Panc1 (cell line): ENCODE measurements at regions not wholly inside any gene's neighbourhood (a gene's known extent, or its start where the extent isn't known, plus 50 kb on each side); places are given as distances from the start of the nearest gene placed in this dataset.

Source experiments
- ATAC-seq: fragments of 200-7000 bp; cut with Tn5 transposase; 2 replicates; pipeline ENCODE4 v1.9.1; 2020; ENCODE audit warnings: mild to moderate bottlenecking, moderate library complexity
- BruUV-seq: library from RNA; stranded (reverse); fragments of 400-500 nt; replicated peaks from 2 replicates; lab custom pipeline; 2021; lab: Mats Ljungman, UMichigan
- CTCF ChIA-PET: fragments of 300-600 bp; sonication (Branson Sonifier 250); formaldehyde crosslinking; loops from one replicate; lab custom pipeline; 2022; ENCODE audit warnings: antibody characterized with exemption; lab: Charles Lee
- POLR2A ChIA-PET: fragments of 300-600 bp; sonication (Branson Sonifier 250); formaldehyde crosslinking; loops from one replicate; lab custom pipeline; 2022; ENCODE audit warnings: antibody characterized with exemption; lab: Charles Lee
- DNase-seq: peaks from one replicate; pipeline ENCODE4 v3.0.0-alpha.2; 2010; ENCODE audit warnings: low read depth, low spot score
- H3K27ac ChIP-seq: 2 replicates; pipeline ENCODE4 v1.5.1; 2011; ENCODE audit warnings: mild to moderate bottlenecking, low read length, inconsistent platforms
- H3K27me3 ChIP-seq: fragments of 200-500 bp; sonication (Bioruptor generic); 2 replicates; pipeline ENCODE4 v1.6.0; 2014; ENCODE audit warnings: low read length, inconsistent platforms; ENCODE audit not compliant: control insufficient read depth, insufficient read depth
- H3K36me3 ChIP-seq: fragments of 200-500 bp; sonication (Bioruptor generic); 2 replicates; pipeline ENCODE4 v1.5.1; 2014; ENCODE audit warnings: inconsistent platforms, mild to moderate bottlenecking, low read length, moderate library complexity; ENCODE audit not compliant: control insufficient read depth, insufficient read depth
- H3K4me1 ChIP-seq: 2 replicates; pipeline ENCODE4 v1.5.1; 2011; ENCODE audit warnings: inconsistent platforms, mild to moderate bottlenecking, low read length, moderate library complexity; ENCODE audit not compliant: control insufficient read depth, insufficient read depth
- H3K4me3 ChIP-seq, 2 experiments: 2 replicates each; pipeline ENCODE4 v1.5.1; 2011 to 2012; ENCODE audit warnings: low read depth in 2 of 2, low read length in 2 of 2, mild to moderate bottlenecking in 2 of 2, inconsistent platforms in 1 of 2, moderate library complexity in 1 of 2
- H3K9me3 ChIP-seq: fragments of 200-500 bp; sonication (Bioruptor generic); 2 replicates; pipeline ENCODE4 v1.5.1; 2014; ENCODE audit warnings: low read depth, mild to moderate bottlenecking, inconsistent platforms, low read length, moderate library complexity; ENCODE audit not compliant: control insufficient read depth, insufficient read depth
- POLR2AphosphoS5 ChIP-seq: IDR thresholded peaks from 2 replicates; pipeline ENCODE4 v1.6.1; 2012; ENCODE audit warnings: mild to moderate bottlenecking, low read depth, low read length, moderate library complexity
- SIN3A ChIP-seq: IDR thresholded peaks from 2 replicates; pipeline ENCODE4 v1.6.1; 2012; ENCODE audit warnings: low read depth, mild to moderate bottlenecking, low read length, moderate library complexity, borderline replicate concordance; ENCODE audit not compliant: insufficient read depth
- TCF7L2 ChIP-seq: IDR thresholded peaks from 2 replicates; pipeline ENCODE4 v1.6.1; 2011; ENCODE audit warnings: mild to moderate bottlenecking, low read depth, low read length, inconsistent platforms
- in situ Hi-C: cut with HindIII; loops from 2 replicates; pipeline ENCODE4 v1.10.0; 2016; ENCODE audit warnings: low sequenced_read_pairs, low pct_unique_long_range_greater_than_20kb
- intact Hi-C: fragments of 100-400 bp; cut with micrococcal nuclease; formaldehyde crosslinking; loops from one replicate; pipeline ENCODE4 v1.10.0; 2022; ENCODE audit not compliant: unreplicated experiment
- TF ChIP-seq, protein P1 (sequence below): fragments of 450-650 bp; IDR thresholded peaks from 2 replicates; pipeline ENCODE4 v1.5.1; 2017; ENCODE audit warnings: mild to moderate bottlenecking
- TF ChIP-seq, protein P2 (sequence below), 2 experiments: IDR thresholded peaks; 2 replicates each; pipeline ENCODE4 v1.6.1; 2011 to 2012; ENCODE audit warnings: low read depth in 2 of 2, control low read depth in 1 of 2, low read length in 1 of 2, mild to moderate bottlenecking in 1 of 2, moderate library complexity in 1 of 2; ENCODE audit not compliant: insufficient read depth in 1 of 2

GRCh38 chr4:177796841-177797240 lies 354.6 kb upstream of the AGA start:
- Histone ChIP-seq H3K27ac (no peak overlapping the region), H3K9me3 (no peaks in the 10 kb centered on the region), H3K4me3 (no peak overlapping the region), H3K36me3 (no peaks in the 10 kb centered on the region), H3K27me3 (no peaks in the 10 kb centered on the region), H3K4me1 (no peaks in the 10 kb centered on the region)
- TF ChIP-seq TCF7L2 (no peak), POLR2AphosphoS5 (no peak), SIN3A (no peak)
- TF ChIP-seq, protein P1, sequence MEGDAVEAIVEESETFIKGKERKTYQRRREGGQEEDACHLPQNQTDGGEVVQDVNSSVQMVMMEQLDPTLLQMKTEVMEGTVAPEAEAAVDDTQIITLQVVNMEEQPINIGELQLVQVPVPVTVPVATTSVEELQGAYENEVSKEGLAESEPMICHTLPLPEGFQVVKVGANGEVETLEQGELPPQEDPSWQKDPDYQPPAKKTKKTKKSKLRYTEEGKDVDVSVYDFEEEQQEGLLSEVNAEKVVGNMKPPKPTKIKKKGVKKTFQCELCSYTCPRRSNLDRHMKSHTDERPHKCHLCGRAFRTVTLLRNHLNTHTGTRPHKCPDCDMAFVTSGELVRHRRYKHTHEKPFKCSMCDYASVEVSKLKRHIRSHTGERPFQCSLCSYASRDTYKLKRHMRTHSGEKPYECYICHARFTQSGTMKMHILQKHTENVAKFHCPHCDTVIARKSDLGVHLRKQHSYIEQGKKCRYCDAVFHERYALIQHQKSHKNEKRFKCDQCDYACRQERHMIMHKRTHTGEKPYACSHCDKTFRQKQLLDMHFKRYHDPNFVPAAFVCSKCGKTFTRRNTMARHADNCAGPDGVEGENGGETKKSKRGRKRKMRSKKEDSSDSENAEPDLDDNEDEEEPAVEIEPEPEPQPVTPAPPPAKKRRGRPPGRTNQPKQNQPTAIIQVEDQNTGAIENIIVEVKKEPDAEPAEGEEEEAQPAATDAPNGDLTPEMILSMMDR, result no peak
- TF ChIP-seq, protein P2, sequence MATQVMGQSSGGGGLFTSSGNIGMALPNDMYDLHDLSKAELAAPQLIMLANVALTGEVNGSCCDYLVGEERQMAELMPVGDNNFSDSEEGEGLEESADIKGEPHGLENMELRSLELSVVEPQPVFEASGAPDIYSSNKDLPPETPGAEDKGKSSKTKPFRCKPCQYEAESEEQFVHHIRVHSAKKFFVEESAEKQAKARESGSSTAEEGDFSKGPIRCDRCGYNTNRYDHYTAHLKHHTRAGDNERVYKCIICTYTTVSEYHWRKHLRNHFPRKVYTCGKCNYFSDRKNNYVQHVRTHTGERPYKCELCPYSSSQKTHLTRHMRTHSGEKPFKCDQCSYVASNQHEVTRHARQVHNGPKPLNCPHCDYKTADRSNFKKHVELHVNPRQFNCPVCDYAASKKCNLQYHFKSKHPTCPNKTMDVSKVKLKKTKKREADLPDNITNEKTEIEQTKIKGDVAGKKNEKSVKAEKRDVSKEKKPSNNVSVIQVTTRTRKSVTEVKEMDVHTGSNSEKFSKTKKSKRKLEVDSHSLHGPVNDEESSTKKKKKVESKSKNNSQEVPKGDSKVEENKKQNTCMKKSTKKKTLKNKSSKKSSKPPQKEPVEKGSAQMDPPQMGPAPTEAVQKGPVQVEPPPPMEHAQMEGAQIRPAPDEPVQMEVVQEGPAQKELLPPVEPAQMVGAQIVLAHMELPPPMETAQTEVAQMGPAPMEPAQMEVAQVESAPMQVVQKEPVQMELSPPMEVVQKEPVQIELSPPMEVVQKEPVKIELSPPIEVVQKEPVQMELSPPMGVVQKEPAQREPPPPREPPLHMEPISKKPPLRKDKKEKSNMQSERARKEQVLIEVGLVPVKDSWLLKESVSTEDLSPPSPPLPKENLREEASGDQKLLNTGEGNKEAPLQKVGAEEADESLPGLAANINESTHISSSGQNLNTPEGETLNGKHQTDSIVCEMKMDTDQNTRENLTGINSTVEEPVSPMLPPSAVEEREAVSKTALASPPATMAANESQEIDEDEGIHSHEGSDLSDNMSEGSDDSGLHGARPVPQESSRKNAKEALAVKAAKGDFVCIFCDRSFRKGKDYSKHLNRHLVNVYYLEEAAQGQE (IDR thresholded peaks at IDR 0.05; ENCODE audit: insufficient read depth in 1 of 2, low read depth in 2 of 2, low read length in 1 of 2), result no peak
- POLR2A ChIA-PET, result no interaction called here
- BruUV-seq, result no TSS peak
- CTCF ChIA-PET, result no interaction called here
- intact Hi-C loops, result no loop called here
- ATAC-seq (no peak), DNase-seq (no peak)
- in situ Hi-C loops, result no loop called here

- TF ChIP-seq POLR2AphosphoS5 (no peak), TCF7L2 (no peak), SIN3A (no peak)
- TF ChIP-seq, protein P1, result no peak
- TF ChIP-seq, protein P2 (IDR thresholded peaks at IDR 0.05; ENCODE audit: insufficient read depth in 1 of 2, low read depth in 2 of 2, low read length in 1 of 2), result no peak
- H3K27me3 ChIP-seq, result no peaks in the 10 kb centered on the region
- no TSS peak for BruUV-seq
- no peak overlapping the region for H3K4me3 ChIP-seq
- no peak for DNase-seq
- intact Hi-C loops (no loop called here), in situ Hi-C loops (no loop called here)
- H3K9me3 ChIP-seq, result no peaks in the 10 kb centered on the region
- H3K27ac ChIP-seq, result no peak overlapping the region
- ATAC-seq, result no peak
- no peaks in the 10 kb centered on the region for H3K36me3 ChIP-seq
- CTCF ChIA-PET, result no interaction called here
- no peaks in the 10 kb centered on the region for H3K4me1 ChIP-seq
- POLR2A ChIA-PET, result no interaction called here
These were observed 355.9 kb upstream of the AGA start for GRCh38 chr4:177798161-177798560.
